ENCODE measurements at regions not wholly inside any gene's neighbourhood (a gene's known extent, or its start where the extent isn't known, plus 50 kb on each side); places are given as distances from the start of the nearest gene placed in this dataset.

GRCh38 chr1:168442931-168443330, 100.9 kb downstream of the XCL2 start:
- TF ChIP-seq POLR2A (IDR thresholded peaks at IDR 0.05) (no peak), EP300 (IDR thresholded peaks at IDR 0.05) (no peak), POLR2AphosphoS5 (IDR thresholded peaks at IDR 0.05) (no peak), CTCF (IDR thresholded peaks at IDR 0.05) (no peak)
- peaks cover 0 to 12% (median 6%) of the 10 kb centered on the region in 4 donors for H3K4me1 ChIP-seq
- H3K27ac ChIP-seq, result no peak overlapping the region
- DNase-seq, result no peak
- no peaks in the 10 kb centered on the region for H3K27me3 ChIP-seq
- no peaks in the 10 kb centered on the region for H3K36me3 ChIP-seq
- intact Hi-C loops (cut with DNase I; ENCODE audit: low total_unique reads), result no loop called here
- H3K4me3 ChIP-seq, result no peak overlapping the region
- WGBS, 5 donors, result 92 to 97% (median 96%) methylated on average over 2 of the region's 2 CpGs
- no peaks in the 10 kb centered on the region for H3K9me3 ChIP-seq

DNA sequence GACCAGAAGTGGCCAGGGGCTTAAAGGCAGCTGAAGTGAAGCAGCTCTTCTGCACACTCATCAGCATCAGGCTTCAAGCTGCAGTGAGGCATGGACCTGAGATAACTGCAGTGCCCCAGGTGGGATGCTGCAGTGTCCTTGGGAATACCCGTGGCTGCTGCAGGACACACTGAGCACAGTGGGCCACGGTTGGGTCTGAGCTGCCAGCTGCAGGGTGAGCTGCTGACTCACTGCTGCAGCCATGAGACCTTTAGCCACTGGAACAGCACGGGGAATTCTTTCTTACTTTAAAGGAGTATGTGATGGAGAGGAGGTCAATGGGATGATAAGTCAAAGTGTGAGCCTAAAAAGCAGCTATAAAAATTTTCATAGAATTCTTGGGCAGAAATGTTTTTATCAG, 102.1 kb downstream of the XCL2 start:
- intact Hi-C loops (cut with DNase I; ENCODE audit: low total_unique reads), result no loop called here
- Histone ChIP-seq H3K4me1 (peaks cover 0 to 12% (median 6%) of the 10 kb centered on the region in 4 donors), H3K27ac (no peak overlapping the region), H3K9me3 (no peaks in the 10 kb centered on the region), H3K36me3 (no peaks in the 10 kb centered on the region), H3K27me3 (no peaks in the 10 kb centered on the region), H3K4me3 (no peak overlapping the region)
- no peak for TF ChIP-seq CTCF (IDR thresholded peaks at IDR 0.05)
- TF ChIP-seq EP300 (IDR thresholded peaks at IDR 0.05), result no peak
- no peak for TF ChIP-seq POLR2AphosphoS5 (IDR thresholded peaks at IDR 0.05)
- no peak for TF ChIP-seq POLR2A (IDR thresholded peaks at IDR 0.05)
- DNase-seq, result no peak
- WGBS, 5 donors, result 53 to 67% (median 61%) methylated on average over 3 of the region's 3 CpGs

GRCh38 chr1:168439456-168440375, 104.1 kb downstream of the XCL2 start:
- intact Hi-C loops (cut with DNase I; ENCODE audit: low total_unique reads), result loop anchor here (5.0 kb wide), 1 partner anchor 133 kb away; no protein-coding TSS in a partner anchor
- DNase-seq, result peak; percentile 75 to 94
- 33 to 37% (median 35%) methylated on average over 20 of the region's 20 CpGs for WGBS, 5 donors
- TF ChIP-seq POLR2A (IDR thresholded peaks at IDR 0.05), result no peak
- TF ChIP-seq POLR2AphosphoS5 (IDR thresholded peaks at IDR 0.05), result peak in 1 of 3 donors; percentile 28
- TF ChIP-seq EP300 (IDR thresholded peaks at IDR 0.05), result no peak
- TF ChIP-seq CTCF (IDR thresholded peaks at IDR 0.05), result peak in 5 of 7 experiments; percentile 58 to 79 (median 74)
- Histone ChIP-seq H3K9me3 (no peaks in the 10 kb centered on the region), H3K4me3 (peak overlapping the region in 3 of 4 donors; percentile 8 to 31 (median 11)), H3K27me3 (no peaks in the 10 kb centered on the region), H3K27ac (no peak overlapping the region), H3K36me3 (no peaks in the 10 kb centered on the region), H3K4me1 (peaks cover 0 to 12% (median 6%) of the 10 kb centered on the region in 4 donors)

DNA sequence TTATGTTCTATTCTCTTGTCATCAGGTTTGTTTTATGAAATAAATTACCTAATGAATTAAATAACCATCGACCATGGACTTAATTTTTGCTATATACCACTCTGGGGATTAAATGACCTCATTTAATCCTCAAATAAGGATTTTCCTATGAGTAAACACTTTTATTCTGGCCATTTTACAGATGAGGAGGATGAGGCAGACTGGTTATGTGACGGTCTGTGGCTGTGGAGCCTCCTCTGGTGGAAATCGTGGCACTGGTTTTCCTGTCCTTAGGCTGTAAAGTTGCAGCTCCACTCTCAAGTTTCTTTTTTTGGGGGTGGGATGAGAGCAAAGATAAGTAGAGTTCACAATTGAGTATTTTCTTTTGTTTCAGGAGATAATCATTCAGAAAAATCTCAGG, 105.2 kb downstream of the XCL2 start:
- Histone ChIP-seq H3K27ac (no peak overlapping the region), H3K4me1 (peaks cover 0 to 12% (median 6%) of the 10 kb centered on the region in 4 donors), H3K36me3 (no peaks in the 10 kb centered on the region), H3K9me3 (no peaks in the 10 kb centered on the region), H3K27me3 (no peaks in the 10 kb centered on the region), H3K4me3 (no peak overlapping the region)
- 58 to 95% (median 70%) methylated on average over 3 of the region's 3 CpGs for WGBS, 5 donors
- no peak for DNase-seq
- TF ChIP-seq POLR2A (IDR thresholded peaks at IDR 0.05) (no peak), EP300 (IDR thresholded peaks at IDR 0.05) (no peak), CTCF (IDR thresholded peaks at IDR 0.05) (no peak), POLR2AphosphoS5 (IDR thresholded peaks at IDR 0.05) (no peak)
- intact Hi-C loops (cut with DNase I; ENCODE audit: low total_unique reads), result loop anchor here (5.0 kb wide), 1 partner anchor 134 kb away; no protein-coding TSS in a partner anchor
